ENCODE measurements at regions not wholly inside any gene's neighbourhood (a gene's known extent, or its start where the extent isn't known, plus 50 kb on each side); places are given as distances from the start of the nearest gene placed in this dataset.
"Not testable (repeated sequence)": the region's sequence is repeated elsewhere in the genome, so short reads cannot be mapped to it uniquely, and the experiment has no call there.

- H3K27ac Mint-ChIP-seq, result no peak overlapping the region
- H3K27me3 Mint-ChIP-seq, result peaks cover 7% of the 10 kb centered on the region
- ATAC-seq (replicated peaks), result no peak
- H3K9me3 Mint-ChIP-seq, result peaks cover 18% of the 10 kb centered on the region
- H3K36me3 Mint-ChIP-seq (ENCODE audit: low read depth), result no peaks in the 10 kb centered on the region
- no peak overlapping the region for H3K4me3 Mint-ChIP-seq
- no peaks in the 10 kb centered on the region for H3K4me1 Mint-ChIP-seq
Observed at GRCh38 chr12:47478426-47478825, 227.4 kb downstream of the RPAP3 start.

- peak overlapping the region; percentile 47 for H3K27ac Mint-ChIP-seq
- no peak overlapping the region for H3K4me3 Mint-ChIP-seq
- H3K4me1 Mint-ChIP-seq, result no peaks in the 10 kb centered on the region
- H3K27me3 Mint-ChIP-seq, result peaks cover 3% of the 10 kb centered on the region
- ATAC-seq (replicated peaks), result no peak
- no peaks in the 10 kb centered on the region for H3K36me3 Mint-ChIP-seq (ENCODE audit: low read depth)
- peaks cover 16% of the 10 kb centered on the region for H3K9me3 Mint-ChIP-seq
Observed at GRCh38 chr12:47473091-47473490, 232.7 kb downstream of the RPAP3 start.

GRCh38 chr12:47470349-47470748 lies 235.5 kb downstream of the RPAP3 start:
- peak; percentile 51 for ATAC-seq (replicated peaks)
- H3K4me1 Mint-ChIP-seq; H3K4me3 Mint-ChIP-seq; H3K36me3 Mint-ChIP-seq (ENCODE audit: low read depth); H3K27ac Mint-ChIP-seq; H3K9me3 Mint-ChIP-seq; H3K27me3 Mint-ChIP-seq: not testable (repeated sequence)

GRCh38 chr12:47463918-47464317 lies 241.9 kb downstream of the RPAP3 start:
- H3K27ac Mint-ChIP-seq; H3K4me3 Mint-ChIP-seq; H3K4me1 Mint-ChIP-seq; H3K36me3 Mint-ChIP-seq (ENCODE audit: low read depth); H3K9me3 Mint-ChIP-seq; ATAC-seq (replicated peaks): not testable (repeated sequence)
- H3K27me3 Mint-ChIP-seq, result peaks cover 12% of the 10 kb centered on the region

GRCh38 chr12:47458279-47458678 lies 247.6 kb downstream of the RPAP3 start:
- no peak overlapping the region for H3K4me3 Mint-ChIP-seq
- peaks cover 3% of the 10 kb centered on the region for H3K4me1 Mint-ChIP-seq
- H3K27ac Mint-ChIP-seq, result no peak overlapping the region
- peaks cover 15% of the 10 kb centered on the region for H3K27me3 Mint-ChIP-seq
- no peaks in the 10 kb centered on the region for H3K36me3 Mint-ChIP-seq (ENCODE audit: low read depth)
- H3K9me3 Mint-ChIP-seq, result peaks cover 14% of the 10 kb centered on the region
- no peak for ATAC-seq (replicated peaks)

DNA sequence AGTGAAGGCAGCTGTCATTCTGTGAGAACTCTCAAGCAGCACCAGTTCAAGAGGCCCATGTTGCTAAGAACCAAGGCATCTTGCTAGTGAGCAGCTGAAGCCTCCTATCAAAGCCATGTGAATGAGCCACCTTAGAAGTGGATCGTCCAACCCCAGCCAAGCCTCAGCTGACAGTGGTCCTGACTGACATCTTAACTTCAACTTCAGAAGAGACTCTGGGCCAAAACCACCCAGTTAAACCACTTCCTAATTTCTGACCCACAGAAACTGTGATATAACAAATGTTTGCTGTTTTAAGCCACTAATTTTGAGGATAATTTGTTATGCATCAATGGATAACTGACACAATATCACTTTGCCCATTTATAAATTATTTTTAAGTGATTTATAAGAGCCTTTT lies 256.0 kb downstream of the RPAP3 start:
- H3K4me3 Mint-ChIP-seq, result no peak overlapping the region
- no peak for ATAC-seq (replicated peaks)
- H3K9me3 Mint-ChIP-seq, result peaks cover 7% of the 10 kb centered on the region
- no peak overlapping the region for H3K27ac Mint-ChIP-seq
- H3K4me1 Mint-ChIP-seq, result no peaks in the 10 kb centered on the region
- no peaks in the 10 kb centered on the region for H3K36me3 Mint-ChIP-seq (ENCODE audit: low read depth)
- H3K27me3 Mint-ChIP-seq, result peaks cover 8% of the 10 kb centered on the region

GRCh38 chr12:47442310-47442709 lies 263.5 kb downstream of the RPAP3 start:
- no peaks in the 10 kb centered on the region for H3K27me3 Mint-ChIP-seq
- H3K9me3 Mint-ChIP-seq, result peaks cover 28% of the 10 kb centered on the region
- H3K4me1 Mint-ChIP-seq, result no peaks in the 10 kb centered on the region
- ATAC-seq (replicated peaks), result no peak
- no peaks in the 10 kb centered on the region for H3K36me3 Mint-ChIP-seq (ENCODE audit: low read depth)
- no peak overlapping the region for H3K4me3 Mint-ChIP-seq
- H3K27ac Mint-ChIP-seq, result no peak overlapping the region

GRCh38 chr12:47441490-47441889 lies 264.3 kb downstream of the RPAP3 start:
- H3K27me3 Mint-ChIP-seq, result no peaks in the 10 kb centered on the region
- no peak overlapping the region for H3K27ac Mint-ChIP-seq
- no peaks in the 10 kb centered on the region for H3K36me3 Mint-ChIP-seq (ENCODE audit: low read depth)
- H3K4me3 Mint-ChIP-seq, result no peak overlapping the region
- no peaks in the 10 kb centered on the region for H3K4me1 Mint-ChIP-seq
- no peak for ATAC-seq (replicated peaks)
- H3K9me3 Mint-ChIP-seq, result peaks cover 28% of the 10 kb centered on the region

DNA sequence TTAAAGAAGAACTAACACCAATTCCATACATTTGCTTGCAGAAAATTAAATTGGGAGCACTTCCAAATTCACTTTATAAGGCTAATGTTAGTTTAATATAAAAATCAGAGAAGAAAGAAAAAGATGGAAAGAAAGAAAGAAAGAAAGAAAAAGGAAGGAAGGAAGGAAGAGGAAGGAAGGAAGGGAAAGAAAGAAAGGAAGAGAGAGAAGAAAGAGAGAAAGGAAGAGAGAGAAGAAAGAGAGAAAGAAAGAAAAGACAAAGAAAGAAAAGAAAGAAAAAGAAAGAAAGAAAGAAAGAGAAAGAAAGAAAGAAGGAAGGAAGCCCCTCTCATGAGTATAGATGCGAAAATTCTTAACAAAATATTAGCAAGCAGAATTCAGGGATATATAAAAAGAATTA lies 267.7 kb downstream of the RPAP3 start:
- H3K36me3 Mint-ChIP-seq (ENCODE audit: low read depth), result no peaks in the 10 kb centered on the region
- no peaks in the 10 kb centered on the region for H3K4me1 Mint-ChIP-seq
- ATAC-seq (replicated peaks), result no peak
- H3K4me3 Mint-ChIP-seq, result no peak overlapping the region
- no peak overlapping the region for H3K27ac Mint-ChIP-seq
- H3K9me3 Mint-ChIP-seq, result peaks cover 22% of the 10 kb centered on the region
- H3K27me3 Mint-ChIP-seq, result no peaks in the 10 kb centered on the region

DNA sequence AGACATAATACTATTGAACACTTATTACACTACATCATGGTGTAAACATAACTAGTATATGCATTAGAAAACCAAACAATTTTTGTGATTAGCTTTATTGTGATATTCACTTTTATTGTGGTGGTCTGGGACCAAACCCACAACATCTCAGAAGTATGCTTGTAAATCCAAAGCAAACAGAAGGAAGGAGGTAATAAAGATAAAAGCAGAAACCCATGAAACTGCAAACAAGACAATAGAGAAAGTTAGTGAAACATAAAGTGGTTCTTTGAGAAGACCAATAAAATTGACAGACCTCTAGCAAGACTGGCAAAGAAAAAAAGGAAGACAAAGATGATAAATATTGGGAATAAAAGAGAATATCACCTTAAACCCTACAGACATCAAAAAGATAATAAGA lies 268.3 kb downstream of the RPAP3 start:
- H3K27ac Mint-ChIP-seq, result no peak overlapping the region
- no peak for ATAC-seq (replicated peaks)
- H3K9me3 Mint-ChIP-seq, result peaks cover 16% of the 10 kb centered on the region
- H3K27me3 Mint-ChIP-seq, result no peaks in the 10 kb centered on the region
- no peak overlapping the region for H3K4me3 Mint-ChIP-seq
- H3K4me1 Mint-ChIP-seq, result no peaks in the 10 kb centered on the region
- H3K36me3 Mint-ChIP-seq (ENCODE audit: low read depth), result no peaks in the 10 kb centered on the region

DNA sequence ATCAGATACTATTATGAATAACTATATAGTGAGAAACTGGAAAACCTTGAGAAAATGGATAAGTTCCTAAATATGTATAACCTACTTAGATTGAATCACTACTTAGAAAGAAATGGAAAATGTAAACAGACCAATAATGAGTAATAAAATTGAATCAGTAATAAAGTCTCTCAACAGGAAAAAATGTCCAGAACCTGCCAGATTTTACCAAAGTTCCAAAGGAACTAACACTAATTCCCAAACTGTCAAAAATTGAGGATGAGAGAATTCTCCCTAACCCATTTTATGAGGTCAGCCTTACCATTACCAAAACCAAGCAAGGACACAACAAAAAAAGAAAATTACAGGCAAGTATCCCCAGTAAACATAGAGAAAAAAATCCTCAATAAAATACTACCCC lies 272.0 kb downstream of the RPAP3 start:
- Mint-ChIP-seq H3K4me1 (no peaks in the 10 kb centered on the region), H3K9me3 (peaks cover 9% of the 10 kb centered on the region), H3K27ac (no peak overlapping the region), H3K27me3 (no peaks in the 10 kb centered on the region), H3K36me3 (ENCODE audit: low read depth) (no peaks in the 10 kb centered on the region), H3K4me3 (no peak overlapping the region)
- no peak for ATAC-seq (replicated peaks)

- Mint-ChIP-seq H3K4me3 (peak overlapping the region; percentile 73), H3K36me3 (ENCODE audit: low read depth) (peaks cover 25% of the 10 kb centered on the region), H3K27ac (peak overlapping the region; percentile 63), H3K4me1 (peaks cover 32% of the 10 kb centered on the region)
- not testable (repeated sequence) for H3K9me3 Mint-ChIP-seq, H3K27me3 Mint-ChIP-seq
- peak; percentile 47 for ATAC-seq (replicated peaks)
Observed at GRCh38 chr12:47426678-47427309, 279.0 kb downstream of the RPAP3 start.

GRCh38 chr12:47422611-47423010 lies 283.2 kb downstream of the RPAP3 start:
- Mint-ChIP-seq H3K9me3 (peaks cover 6% of the 10 kb centered on the region), H3K27ac (peak overlapping the region; percentile 35), H3K4me3 (peak overlapping the region; percentile 73), H3K36me3 (ENCODE audit: low read depth) (peaks cover 49% of the 10 kb centered on the region), H3K4me1 (peaks cover 43% of the 10 kb centered on the region), H3K27me3 (no peaks in the 10 kb centered on the region)
- no peak for ATAC-seq (replicated peaks)

DNA sequence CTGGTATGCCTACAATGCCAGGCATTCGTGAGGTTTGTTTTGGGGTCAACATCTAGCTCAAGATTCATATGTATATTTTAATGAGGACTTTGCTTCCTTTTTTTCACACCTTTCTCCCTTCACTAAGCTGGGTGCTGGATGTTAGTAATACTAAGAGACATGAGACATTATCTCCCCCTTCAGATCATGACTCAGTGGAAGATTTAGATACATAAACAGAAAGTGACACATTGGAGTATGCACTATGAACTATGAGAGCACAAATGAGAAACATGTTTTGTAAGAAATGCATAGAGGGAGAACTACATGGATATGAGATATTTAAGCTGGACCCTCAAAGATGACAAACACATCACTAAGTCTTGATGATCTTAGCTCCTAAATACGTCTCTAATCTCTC lies 286.3 kb downstream of the RPAP3 start:
- Mint-ChIP-seq H3K27me3 (no peaks in the 10 kb centered on the region), H3K9me3 (peaks cover 5% of the 10 kb centered on the region), H3K36me3 (ENCODE audit: low read depth) (peaks cover 69% of the 10 kb centered on the region), H3K4me3 (peak overlapping the region; percentile 78), H3K27ac (peak overlapping the region; percentile 95), H3K4me1 (peaks cover 45% of the 10 kb centered on the region)
- ATAC-seq (replicated peaks), result peak; percentile 88

DNA sequence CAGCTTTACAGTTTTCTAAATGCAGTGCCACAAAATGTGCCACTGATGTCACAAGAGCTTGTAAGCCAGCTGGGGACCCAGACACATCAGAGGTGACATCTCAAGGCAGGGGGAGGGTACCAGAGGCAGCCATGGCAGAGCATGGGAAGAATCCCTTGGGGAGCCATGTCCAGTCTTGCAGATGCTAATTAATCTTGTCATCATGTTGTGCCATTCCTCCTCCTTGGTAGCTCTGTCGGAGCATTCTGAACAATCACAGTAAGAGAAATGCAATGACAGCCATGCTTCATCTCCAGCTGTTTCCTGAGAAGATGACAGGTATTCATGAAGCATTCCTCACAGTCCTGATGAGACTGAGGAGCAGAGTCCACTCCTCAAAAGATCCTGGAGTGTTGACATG lies 287.9 kb downstream of the RPAP3 start:
- peaks cover 52% of the 10 kb centered on the region for H3K4me1 Mint-ChIP-seq
- H3K4me3 Mint-ChIP-seq, result no peak overlapping the region
- H3K9me3 Mint-ChIP-seq, result peaks cover 5% of the 10 kb centered on the region
- H3K27ac Mint-ChIP-seq, result peak overlapping the region; percentile 69
- H3K27me3 Mint-ChIP-seq, result no peaks in the 10 kb centered on the region
- ATAC-seq (replicated peaks), result no peak
- peaks cover 60% of the 10 kb centered on the region for H3K36me3 Mint-ChIP-seq (ENCODE audit: low read depth)

DNA sequence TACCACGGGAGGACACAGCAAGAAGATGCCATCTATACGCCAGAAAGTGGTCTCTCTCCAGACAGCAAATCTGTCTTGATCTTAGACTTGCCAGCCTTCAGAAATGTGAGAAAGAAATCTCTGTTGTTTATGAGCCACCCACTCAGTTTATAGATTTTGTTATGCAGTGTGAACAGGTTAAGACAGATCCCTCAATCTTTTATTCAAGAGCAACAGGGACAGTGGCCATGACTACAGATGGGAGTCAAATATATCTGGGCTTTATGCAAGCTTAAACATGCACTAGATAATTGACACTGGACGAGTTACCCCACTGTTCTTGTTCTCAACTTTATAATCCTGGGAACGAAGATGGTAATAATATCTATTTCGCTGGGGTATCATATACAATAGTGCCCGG lies 288.7 kb downstream of the RPAP3 start:
- Mint-ChIP-seq H3K27me3 (no peaks in the 10 kb centered on the region), H3K36me3 (ENCODE audit: low read depth) (peaks cover 51% of the 10 kb centered on the region), H3K4me1 (peaks cover 51% of the 10 kb centered on the region), H3K4me3 (no peak overlapping the region), H3K27ac (peak overlapping the region; percentile 69), H3K9me3 (peaks cover 5% of the 10 kb centered on the region)
- ATAC-seq (replicated peaks), result no peak

Data from activated T-helper 17 cell treated with anti-CD3 and anti-CD28 coated beads, Interleukin-2, amount 50 U/mL, for 72 hours (primary cell).